K562 (cell line): ENCODE measurements at regions not wholly inside any gene's neighbourhood (a gene's known extent, or its start where the extent isn't known, plus 50 kb on each side); places are given as distances from the start of the nearest gene placed in this dataset.

Source experiments
- ATAC-seq: fragments of 200-7000 bp; cut with Tn5 transposase; 3 replicates; pipeline ENCODE4 v1.9.1; 2020; ENCODE audit warnings: moderate library complexity
- BruUV-seq: library from RNA; stranded (reverse); fragments of 400-500 nt; replicated peaks from 2 replicates; lab custom pipeline; 2021; lab: Mats Ljungman, UMichigan
- CTCF ChIA-PET: fragments of 300-600 bp; formaldehyde crosslinking; extraction: SDS; loops from one replicate; lab custom pipeline; 2021; ENCODE audit warnings: low intra/inter-chr PET ratio; lab: Yijun Ruan, JAX
- POLR2A ChIA-PET: fragments of 300-600, 350-650 bp; sonication (Branson Sonifier 250); formaldehyde crosslinking; extraction: SDS; loops from one replicate; lab custom pipeline; 2021; ENCODE audit warnings: antibody characterized with exemption, inconsistent platforms; lab: Yijun Ruan, JAX
- DNase-seq, 4 experiments: peaks; one replicate each; pipeline versions ENCODE4 v3.0.0 to v3.0.0-alpha.2; 2011 to 2018; ENCODE audit warnings: low spot score in 3 of 4, mixed read lengths in 3 of 4; ENCODE audit errors: extremely low read depth in 1 of 4
- FAIRE-seq: peaks from 2 replicates; lab custom pipeline; 2011; peaks lifted over from hg19 to GRCh38; lab: Jason Lieb, UNC
- H2AFZ ChIP-seq: 2 replicates; pipeline ENCODE4 v1.6.0; 2011; ENCODE audit warnings: low read depth, low read length, control low read depth, inconsistent platforms
- H3K27ac ChIP-seq: fragments of 200-600 bp; 3 replicates; pipeline ENCODE4 v1.8.0; 2011; ENCODE audit warnings: low read depth, mild to moderate bottlenecking, control low read depth, inconsistent platforms, low read length, moderate library complexity, mixed read lengths; ENCODE audit errors: extremely low read depth
- H3K27me3 ChIP-seq, 2 experiments: fragments of 300-600 bp in 1 of 2; 2 replicates in 1 of 2; 3 replicates in 1 of 2; pipeline versions ENCODE4 v1.6.0 to v1.8.0; 2011; ENCODE audit warnings: inconsistent platforms in 2 of 2, low read length in 2 of 2, mild to moderate bottlenecking in 1 of 2, mixed read lengths in 1 of 2, moderate library complexity in 1 of 2; ENCODE audit not compliant: control insufficient read depth in 2 of 2, insufficient read depth in 2 of 2
- H3K36me3 ChIP-seq: fragments of 300-600 bp; 3 replicates; pipeline ENCODE4 v1.8.0; 2011; ENCODE audit warnings: mild to moderate bottlenecking, low read length, inconsistent platforms; ENCODE audit not compliant: control insufficient read depth, insufficient read depth
- H3K4me1 ChIP-seq, 2 experiments: fragments of 200-600 bp in 1 of 2; replicated peaks in 1 of 2; 2 replicates in 1 of 2; 3 replicates in 1 of 2; pipeline versions ENCODE4 v1.5.1 to v1.8.0; 2011; ENCODE audit warnings: inconsistent platforms in 2 of 2, low read length in 2 of 2, mild to moderate bottlenecking in 1 of 2, mixed read lengths in 1 of 2, moderate library complexity in 1 of 2; ENCODE audit not compliant: control insufficient read depth in 2 of 2, insufficient read depth in 2 of 2
- H3K4me2 ChIP-seq: 2 replicates; pipeline ENCODE4 v1.6.1; 2011; ENCODE audit warnings: low read length, control low read depth, inconsistent platforms, mixed read lengths; ENCODE audit not compliant: insufficient read depth
- H3K4me3 ChIP-seq: fragments of 200-600 bp; sonication (generic), shearing (Covaris generic); 2 replicates; pipeline ENCODE4 v1.5.1; 2016; ENCODE audit warnings: control low read depth, inconsistent platforms
- H3K79me2 ChIP-seq: fragments of 200-600 bp; 3 replicates; pipeline ENCODE4 v1.8.0; 2011; ENCODE audit warnings: low read length, inconsistent platforms; ENCODE audit not compliant: control insufficient read depth, insufficient read depth
- H3K9ac ChIP-seq, 2 experiments: 2 replicates each; pipeline versions ENCODE4 v1.6.0 to v1.6.1; 2011; ENCODE audit warnings: low read depth in 2 of 2, low read length in 2 of 2, control low read depth in 1 of 2, inconsistent platforms in 1 of 2, mild to moderate bottlenecking in 1 of 2, mixed read lengths in 1 of 2; ENCODE audit not compliant: insufficient read depth in 1 of 2
- H3K9me1 ChIP-seq: one replicate; pipeline ENCODE4 v1.6.0; 2011; ENCODE audit warnings: inconsistent platforms, mild to moderate bottlenecking, low read length, moderate library complexity; ENCODE audit not compliant: control insufficient read depth, insufficient read depth
- H3K9me3 ChIP-seq: replicated peaks from 2 replicates; pipeline ENCODE4 v1.5.1; 2011; ENCODE audit warnings: low read depth, low read length, inconsistent platforms; ENCODE audit not compliant: control insufficient read depth, insufficient read depth
- H4K20me1 ChIP-seq: replicated peaks from 2 replicates; pipeline ENCODE4 v1.6.1; 2011; ENCODE audit warnings: low read length, inconsistent platforms, mixed read lengths; ENCODE audit not compliant: control insufficient read depth, insufficient read depth
- ATF4 ChIP-seq: fragments of 450-650 bp; formaldehyde crosslinking; IDR thresholded peaks from 2 replicates; pipeline ENCODE4 v1.4.0; 2022; ENCODE audit warnings: mild to moderate bottlenecking, moderate library complexity
- BRD9 ChIP-seq: fragments of 450-650 bp; IDR thresholded peaks from 2 replicates; pipeline ENCODE4 v1.6.1; 2018; ENCODE audit warnings: low read depth; ENCODE audit not compliant: partially characterized antibody
- DEAF1 ChIP-seq: fragments of 450-650 bp; formaldehyde crosslinking; IDR thresholded peaks from 2 replicates; pipeline ENCODE4 v1.4.0; 2020; ENCODE audit warnings: mild to moderate bottlenecking, moderate library complexity
- EP300 ChIP-seq: IDR thresholded peaks from 2 replicates; pipeline ENCODE4 v1.6.1; 2012; ENCODE audit warnings: low read length, improper control_type of control experiment
- ETS1 ChIP-seq: conservative IDR thresholded peaks from 2 replicates; pipeline ENCODE4 v1.6.1; 2011; ENCODE audit warnings: low read depth, mild to moderate bottlenecking, low read length; ENCODE audit not compliant: control insufficient read depth
- FUS ChIP-seq: fragments of 200-400 bp; formaldehyde crosslinking; optimal IDR thresholded peaks from 2 replicates; pipeline ENCODE3; 2017; ENCODE audit warnings: low read depth, low read length
- NCOA2 ChIP-seq, 2 experiments: fragments of 450-650 bp; IDR thresholded peaks; 2 replicates each; pipeline ENCODE4 v1.6.1; 2018; ENCODE audit warnings: mild to moderate bottlenecking in 2 of 2, moderate library complexity in 1 of 2; ENCODE audit not compliant: partially characterized antibody in 2 of 2
- OTX1 ChIP-seq: fragments of 450-650 bp; formaldehyde crosslinking; IDR thresholded peaks from 2 replicates; pipeline ENCODE4 v1.4.0; 2022; ENCODE audit warnings: mild to moderate bottlenecking
- PURB ChIP-seq: sonication (generic); formaldehyde crosslinking; IDR thresholded peaks from 2 replicates; pipeline ENCODE4 v1.9.0; 2021; ENCODE audit warnings: low read depth, mild to moderate bottlenecking, missing genetic modification reagents
- RFX7 ChIP-seq: fragments of 250-450 bp; sonication (Bioruptor Pico); IDR thresholded peaks from 2 replicates; pipeline ENCODE4 v1.5.1; 2021; ENCODE audit warnings: mild to moderate bottlenecking
- ZKSCAN3 ChIP-seq: fragments of 250-450 bp; sonication (Bioruptor Pico); IDR thresholded peaks from 2 replicates; pipeline ENCODE4 v1.4.0; 2020
- ZNF324 ChIP-seq: fragments of 250-450 bp; sonication (Bioruptor Pico); IDR thresholded peaks from 2 replicates; pipeline ENCODE4 v1.4.0; 2020; ENCODE audit warnings: mild to moderate bottlenecking
- ZNF436 ChIP-seq: fragments of 250-450, 450-650 bp; sonication (Bioruptor Pico); formaldehyde crosslinking; IDR thresholded peaks from 2 replicates; pipeline ENCODE4 v1.7.0; 2020; ENCODE audit warnings: mild to moderate bottlenecking
- ZNF444 ChIP-seq: fragments of 250-450 bp; sonication (Bioruptor Pico); IDR thresholded peaks from 2 replicates; pipeline ENCODE4 v1.4.0; 2020; ENCODE audit warnings: mild to moderate bottlenecking, moderate library complexity
- ZNF75A ChIP-seq: fragments of 450-650 bp; formaldehyde crosslinking; IDR thresholded peaks from 2 replicates; pipeline ENCODE4 v1.4.0; 2020; ENCODE audit warnings: mild to moderate bottlenecking
- in situ Hi-C: fragments of 300-500 bp; cut with MboI; formaldehyde crosslinking; loops from 4 replicates; pipeline ENCODE4 v1.15.0; 2018; ENCODE audit warnings: inconsistent platforms, mixed read lengths
- intact Hi-C: fragments of 100-400 bp; cut with micrococcal nuclease; formaldehyde crosslinking; loops from 2 replicates; pipeline ENCODE4 v1.14.2; 2022
- TF ChIP-seq, protein P1 (sequence below): sonication (generic); formaldehyde crosslinking; IDR thresholded peaks from 2 replicates; pipeline ENCODE4 v1.8.0; 2023; ENCODE audit warnings: mild to moderate bottlenecking, missing genetic modification reagents
- TF ChIP-seq, protein P2 (sequence below): sonication (generic); formaldehyde crosslinking; IDR thresholded peaks from 2 replicates; pipeline ENCODE4 v1.8.0; 2023; ENCODE audit warnings: mild to moderate bottlenecking, missing genetic modification reagents

- in situ Hi-C loops: no loop called here
- POLR2A ChIA-PET: no interaction called here
- TF ChIP-seq ETS1 (no peak), NCOA2 (IDR thresholded peaks at IDR 0.05; ENCODE audit: partially characterized antibody in 2 of 2) (no peak), ZNF75A (CRISPR knock-in tag) (no peak), DEAF1 (CRISPR knock-in tag) (no peak), FUS (no peak), EP300 (no peak), RFX7 (CRISPR knock-in tag) (no peak), ZKSCAN3 (no peak), OTX1 (CRISPR knock-in tag) (no peak), PURB (CRISPR knock-in tag) (no peak), ZNF444 (CRISPR knock-in tag) (no peak), BRD9 (no peak), ZNF436 (CRISPR knock-in tag) (no peak), ATF4 (CRISPR knock-in tag) (no peak), ZNF324 (CRISPR knock-in tag) (no peak)
- TF ChIP-seq, protein P1, sequence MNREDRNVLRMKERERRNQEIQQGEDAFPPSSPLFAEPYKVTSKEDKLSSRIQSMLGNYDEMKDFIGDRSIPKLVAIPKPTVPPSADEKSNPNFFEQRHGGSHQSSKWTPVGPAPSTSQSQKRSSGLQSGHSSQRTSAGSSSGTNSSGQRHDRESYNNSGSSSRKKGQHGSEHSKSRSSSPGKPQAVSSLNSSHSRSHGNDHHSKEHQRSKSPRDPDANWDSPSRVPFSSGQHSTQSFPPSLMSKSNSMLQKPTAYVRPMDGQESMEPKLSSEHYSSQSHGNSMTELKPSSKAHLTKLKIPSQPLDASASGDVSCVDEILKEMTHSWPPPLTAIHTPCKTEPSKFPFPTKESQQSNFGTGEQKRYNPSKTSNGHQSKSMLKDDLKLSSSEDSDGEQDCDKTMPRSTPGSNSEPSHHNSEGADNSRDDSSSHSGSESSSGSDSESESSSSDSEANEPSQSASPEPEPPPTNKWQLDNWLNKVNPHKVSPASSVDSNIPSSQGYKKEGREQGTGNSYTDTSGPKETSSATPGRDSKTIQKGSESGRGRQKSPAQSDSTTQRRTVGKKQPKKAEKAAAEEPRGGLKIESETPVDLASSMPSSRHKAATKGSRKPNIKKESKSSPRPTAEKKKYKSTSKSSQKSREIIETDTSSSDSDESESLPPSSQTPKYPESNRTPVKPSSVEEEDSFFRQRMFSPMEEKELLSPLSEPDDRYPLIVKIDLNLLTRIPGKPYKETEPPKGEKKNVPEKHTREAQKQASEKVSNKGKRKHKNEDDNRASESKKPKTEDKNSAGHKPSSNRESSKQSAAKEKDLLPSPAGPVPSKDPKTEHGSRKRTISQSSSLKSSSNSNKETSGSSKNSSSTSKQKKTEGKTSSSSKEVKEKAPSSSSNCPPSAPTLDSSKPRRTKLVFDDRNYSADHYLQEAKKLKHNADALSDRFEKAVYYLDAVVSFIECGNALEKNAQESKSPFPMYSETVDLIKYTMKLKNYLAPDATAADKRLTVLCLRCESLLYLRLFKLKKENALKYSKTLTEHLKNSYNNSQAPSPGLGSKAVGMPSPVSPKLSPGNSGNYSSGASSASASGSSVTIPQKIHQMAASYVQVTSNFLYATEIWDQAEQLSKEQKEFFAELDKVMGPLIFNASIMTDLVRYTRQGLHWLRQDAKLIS (CRISPR knock-in tag): no peak
- TF ChIP-seq, protein P2, sequence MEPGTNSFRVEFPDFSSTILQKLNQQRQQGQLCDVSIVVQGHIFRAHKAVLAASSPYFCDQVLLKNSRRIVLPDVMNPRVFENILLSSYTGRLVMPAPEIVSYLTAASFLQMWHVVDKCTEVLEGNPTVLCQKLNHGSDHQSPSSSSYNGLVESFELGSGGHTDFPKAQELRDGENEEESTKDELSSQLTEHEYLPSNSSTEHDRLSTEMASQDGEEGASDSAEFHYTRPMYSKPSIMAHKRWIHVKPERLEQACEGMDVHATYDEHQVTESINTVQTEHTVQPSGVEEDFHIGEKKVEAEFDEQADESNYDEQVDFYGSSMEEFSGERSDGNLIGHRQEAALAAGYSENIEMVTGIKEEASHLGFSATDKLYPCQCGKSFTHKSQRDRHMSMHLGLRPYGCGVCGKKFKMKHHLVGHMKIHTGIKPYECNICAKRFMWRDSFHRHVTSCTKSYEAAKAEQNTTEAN: no peak
Measured at GRCh38 chr10:56258991-56259390, 102.1 kb downstream of the ZWINT start.

More at GRCh38 chr10:56258991-56259390, 102.1 kb downstream of the ZWINT start:
- Histone ChIP-seq H3K4me2 (no peak overlapping the region), H3K9me1 (no peaks in the 10 kb centered on the region), H3K9ac (no peak overlapping the region), H3K9me3 (no peaks in the 10 kb centered on the region), H3K79me2 (no peaks in the 10 kb centered on the region), H4K20me1 (no peaks in the 10 kb centered on the region), H3K27ac (no peak overlapping the region), H2AFZ (no peak overlapping the region), H3K27me3 (no peaks in the 10 kb centered on the region), H3K4me3 (no peak overlapping the region), H3K4me1 (no peaks in the 10 kb centered on the region), H3K36me3 (no peaks in the 10 kb centered on the region)
- no TSS peak for BruUV-seq
- intact Hi-C loops: no loop called here
- no peak for DNase-seq
- FAIRE-seq: no peak
- CTCF ChIA-PET: no interaction called here
- no peak for ATAC-seq
